Fibroblast of skin of left quadriceps (primary cell): ENCODE measurements at regions not wholly inside any gene's neighbourhood (a gene's known extent, or its start where the extent isn't known, plus 50 kb on each side); places are given as distances from the start of the nearest gene placed in this dataset.
"Not testable (repeated sequence)": the region's sequence is repeated elsewhere in the genome, so short reads cannot be mapped to it uniquely, and the experiment has no call there.

Experiments used
- DNase-seq, 2 experiments: peaks; one replicate each; pipeline ENCODE4 v3.0.0-alpha.2; 2013; ENCODE audit warnings: low read depth in 2 of 2

DNA sequence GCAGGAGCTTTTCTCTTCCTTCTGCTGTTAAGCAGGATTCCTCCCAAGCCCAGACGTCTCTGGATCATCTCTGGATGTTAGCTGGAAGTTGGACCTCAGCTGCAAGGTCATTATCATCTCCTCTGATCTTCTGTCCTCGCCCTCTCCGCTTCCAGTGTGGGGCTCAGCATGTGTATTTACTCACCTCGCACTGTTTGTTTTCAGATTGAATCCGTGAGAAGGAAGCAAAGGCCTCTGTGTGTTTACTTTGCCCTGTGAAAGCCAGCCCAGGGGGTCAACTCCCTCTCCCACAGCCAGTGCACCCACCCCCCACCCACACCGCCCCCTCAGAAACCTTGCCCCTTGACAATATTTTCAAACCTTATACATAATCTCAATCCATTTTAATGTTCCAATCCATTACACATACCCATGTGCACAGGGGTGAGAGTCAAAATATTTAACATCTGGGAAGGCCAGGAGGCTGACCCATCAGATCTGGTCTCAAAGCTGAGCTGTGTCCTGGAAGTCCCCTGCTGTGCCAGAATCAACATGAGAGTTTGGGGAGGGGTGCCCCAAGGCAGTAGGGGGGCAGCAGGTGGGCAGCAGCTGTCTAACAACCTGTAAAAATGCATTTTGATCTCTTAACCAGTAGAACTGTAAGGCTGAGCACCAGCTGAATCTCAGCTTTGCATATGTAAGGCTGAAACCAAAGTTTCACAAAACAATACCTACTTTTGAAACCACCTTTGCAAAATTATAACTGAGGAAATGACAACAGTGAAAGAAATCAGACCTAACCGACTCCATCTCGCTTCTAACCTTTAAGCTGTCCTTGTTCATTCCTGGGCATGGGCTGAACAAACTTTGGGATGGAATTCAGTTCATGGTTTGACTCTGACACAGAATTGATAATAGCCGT lies 157.9 kb downstream of the ZNF664 start:
- DNase-seq, result no peak

DNA sequence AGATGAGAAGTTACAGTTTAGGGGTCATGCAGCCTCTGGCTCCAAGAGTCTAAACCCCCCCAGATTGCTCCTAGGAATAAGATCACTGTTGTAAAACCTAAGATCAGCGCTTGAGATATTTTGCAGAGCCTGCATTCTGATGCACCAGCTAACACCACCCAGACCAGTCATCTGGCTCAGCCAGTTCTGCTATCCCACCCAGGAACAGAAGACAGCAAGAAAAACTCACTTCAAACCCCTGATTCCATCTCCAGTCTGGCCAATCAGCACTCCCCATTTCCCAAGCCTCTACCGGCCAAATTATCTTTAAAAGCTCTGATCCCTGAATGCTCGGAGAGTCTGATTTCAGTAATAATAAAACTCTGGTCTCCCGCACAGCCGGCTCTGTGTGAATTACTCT lies 158.6 kb downstream of the ZNF664 start:
- no peak for DNase-seq

DNA sequence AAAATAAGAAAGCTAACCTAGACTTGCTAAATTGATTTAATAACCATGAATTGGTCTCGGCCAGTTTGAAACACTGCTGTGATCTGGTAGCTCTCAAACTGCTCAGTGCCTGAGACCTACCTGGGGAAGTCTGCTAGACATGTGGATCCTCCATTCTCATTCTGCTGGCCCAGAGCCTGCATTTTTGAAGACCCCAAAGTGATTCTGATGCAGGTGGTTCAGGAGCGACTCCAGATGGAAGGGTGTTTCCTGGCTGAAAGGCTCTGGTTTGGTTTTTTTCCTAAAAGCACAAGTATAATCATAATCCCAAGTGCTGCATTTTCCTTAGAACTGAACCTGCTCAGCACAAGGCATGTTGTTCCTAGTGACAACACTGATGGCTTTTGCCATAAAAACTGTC lies 159.5 kb downstream of the ZNF664 start:
- DNase-seq, result no peak

DNA sequence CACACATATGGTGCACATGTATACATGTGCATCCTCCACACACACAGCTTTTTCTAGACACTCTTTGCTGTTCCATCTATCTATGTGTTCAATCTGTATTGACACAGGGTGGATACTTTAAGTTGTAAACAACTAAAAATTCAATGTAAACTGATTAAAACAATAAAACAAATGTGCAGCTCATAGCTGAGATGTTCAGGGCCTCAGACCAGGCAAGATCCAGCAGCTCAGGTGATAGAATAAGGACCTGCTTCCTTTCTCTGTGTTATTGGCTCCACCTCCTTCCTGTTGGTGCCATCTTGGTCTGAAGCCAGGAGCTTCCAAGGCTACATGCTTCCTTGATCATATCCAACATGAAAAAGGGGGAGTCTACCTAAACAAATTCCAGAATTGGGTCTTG lies 158.1 kb upstream of the RFLNA start:
- DNase-seq, result no peak

DNA sequence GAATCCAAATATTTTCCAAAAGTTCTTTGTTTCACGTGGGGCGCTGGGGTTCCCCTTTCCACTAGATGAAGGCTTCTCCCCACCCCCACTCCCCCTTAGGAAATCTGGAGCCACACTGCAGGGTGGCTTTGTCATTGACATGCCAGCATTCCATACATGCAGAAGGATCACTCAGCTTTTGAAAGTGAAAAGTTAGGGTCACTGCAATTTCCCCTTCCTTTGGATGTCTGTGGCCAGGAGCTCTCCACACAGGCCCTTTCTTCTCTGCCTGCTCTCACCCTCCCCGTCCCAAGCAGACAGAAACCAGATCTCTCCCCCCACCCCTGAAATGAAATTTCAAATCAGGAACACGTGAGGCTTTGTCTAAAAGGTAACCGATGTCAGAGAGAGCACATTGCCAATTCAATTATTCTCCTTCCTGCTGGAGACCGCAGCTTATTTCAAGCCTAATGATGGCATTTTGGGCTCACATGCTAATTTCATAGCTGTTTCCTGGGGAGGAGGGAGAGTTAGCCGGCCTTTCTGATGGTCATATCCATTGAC lies 153.9 kb upstream of the RFLNA start:
- no peak for DNase-seq

DNA sequence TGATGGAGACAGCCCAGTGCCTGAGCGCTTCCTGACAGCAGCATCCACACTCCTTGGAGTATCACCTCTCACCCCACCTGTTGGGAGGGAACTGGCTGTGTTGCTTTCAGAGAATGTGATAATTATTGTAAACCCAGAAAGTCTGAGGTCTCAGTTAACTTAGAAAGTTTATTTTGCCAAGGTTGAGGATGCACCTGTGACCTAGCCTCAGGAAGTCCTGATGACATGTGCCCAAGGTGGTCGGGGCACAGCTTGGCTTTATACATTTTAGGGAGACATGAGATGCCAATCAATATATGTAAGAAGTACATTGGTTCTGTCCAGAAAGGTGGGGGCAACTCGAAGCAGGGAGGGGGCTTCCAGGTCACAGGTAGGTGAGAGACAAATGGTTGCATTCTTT lies 153.3 kb upstream of the RFLNA start:
- DNase-seq, result not testable (repeated sequence)

DNA sequence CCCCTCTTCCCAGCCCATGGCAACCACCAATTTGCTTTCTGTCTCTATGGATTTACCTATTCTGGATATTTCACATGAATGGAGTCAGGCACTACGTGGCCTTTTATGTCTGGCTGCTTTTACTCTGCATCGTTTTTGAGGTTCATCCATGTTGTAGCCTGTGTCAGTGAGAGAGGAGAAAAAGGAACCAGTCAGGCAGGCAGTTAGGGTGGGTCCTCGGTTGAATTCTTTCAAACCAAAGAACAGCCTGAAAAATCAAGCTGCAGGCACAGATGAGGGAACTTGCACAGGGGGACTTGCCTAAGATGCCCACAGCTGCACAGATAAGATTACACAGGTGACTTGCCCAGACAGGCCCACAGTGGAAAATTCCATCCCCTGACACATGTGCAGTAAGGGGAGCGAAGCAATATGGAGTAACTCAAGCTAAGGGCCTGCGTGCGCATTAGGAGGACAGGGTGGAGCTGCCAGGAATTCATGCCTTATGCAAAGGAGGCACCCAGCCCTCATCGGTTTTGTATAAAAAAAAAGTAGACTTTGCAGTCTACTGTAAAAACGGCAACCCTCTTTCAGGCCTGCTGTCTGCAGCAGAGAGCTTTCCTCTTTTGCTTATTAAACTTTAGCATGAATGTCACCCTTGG lies 152.4 kb upstream of the RFLNA start:
- DNase-seq, result no peak

DNA sequence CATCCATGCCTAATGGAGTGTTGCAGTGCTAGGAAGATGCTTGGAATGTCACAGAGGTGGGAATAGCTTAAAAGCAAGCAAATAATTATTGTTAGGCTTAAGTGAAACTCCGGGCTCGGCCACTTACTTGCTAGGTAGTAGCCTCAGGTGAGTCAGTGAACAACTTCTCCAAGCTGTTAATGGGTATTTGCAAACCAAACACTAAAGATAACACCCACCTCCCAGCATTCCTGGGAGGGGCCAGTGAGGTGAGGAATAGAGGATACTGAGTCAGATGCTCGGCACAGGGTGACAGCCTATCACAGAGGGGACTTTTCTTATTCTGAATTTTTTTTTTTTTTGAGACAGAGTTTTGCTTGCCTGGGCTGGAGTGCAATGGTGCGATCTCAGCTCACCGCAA lies 151.2 kb upstream of the RFLNA start:
- DNase-seq, result no peak

DNA sequence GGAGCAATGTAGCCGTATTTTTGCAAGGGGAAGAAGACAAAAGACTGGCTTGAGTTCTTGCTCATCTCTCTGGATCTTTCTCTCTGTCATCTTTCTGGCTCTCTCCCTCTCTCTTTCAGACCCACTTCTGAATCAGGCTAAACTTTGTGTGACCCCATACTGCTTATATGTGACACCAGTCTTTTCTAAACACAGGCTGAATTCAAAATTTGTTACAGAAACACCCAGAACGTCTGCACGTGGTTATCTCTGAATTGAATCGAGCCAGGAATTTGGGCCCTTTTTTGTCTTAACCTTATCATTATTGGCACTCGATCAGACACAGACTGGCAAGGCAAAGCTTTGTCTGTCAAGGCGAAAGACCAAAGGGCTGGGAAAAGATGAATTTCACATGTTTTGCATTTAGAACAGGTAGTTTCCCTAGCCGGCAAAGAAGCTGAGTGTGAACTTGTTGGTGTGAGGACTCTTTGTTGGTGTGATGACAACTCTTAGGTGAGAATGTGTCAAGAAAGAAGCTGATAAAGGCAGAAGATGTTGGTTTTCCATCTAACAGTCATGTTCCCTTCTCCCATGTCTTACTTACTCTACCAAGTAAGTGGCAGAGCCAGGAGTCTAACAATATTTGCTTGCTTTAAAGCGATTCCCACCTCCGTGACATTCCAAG lies 150.2 kb upstream of the RFLNA start:
- no peak for DNase-seq

DNA sequence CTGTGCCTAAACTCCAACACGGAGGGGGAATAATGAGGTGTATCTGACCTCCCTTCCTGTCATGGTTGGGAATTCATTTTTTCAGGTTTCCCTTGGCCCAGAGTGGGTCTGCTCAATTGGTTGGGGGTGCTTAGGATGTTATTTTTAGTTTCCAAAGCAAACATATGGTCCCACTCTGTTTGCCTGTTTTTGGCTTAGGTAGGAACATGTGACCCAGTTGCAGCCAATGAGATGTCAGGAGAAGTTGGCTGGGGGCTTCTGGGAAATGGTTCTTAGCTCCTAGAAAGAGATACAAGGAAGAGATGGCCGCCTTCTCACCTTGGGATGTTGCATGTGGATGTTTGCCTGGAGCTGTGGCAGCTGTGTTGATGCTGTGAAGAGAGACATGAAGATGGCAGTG lies 147.9 kb upstream of the RFLNA start:
- DNase-seq, result no peak

DNA sequence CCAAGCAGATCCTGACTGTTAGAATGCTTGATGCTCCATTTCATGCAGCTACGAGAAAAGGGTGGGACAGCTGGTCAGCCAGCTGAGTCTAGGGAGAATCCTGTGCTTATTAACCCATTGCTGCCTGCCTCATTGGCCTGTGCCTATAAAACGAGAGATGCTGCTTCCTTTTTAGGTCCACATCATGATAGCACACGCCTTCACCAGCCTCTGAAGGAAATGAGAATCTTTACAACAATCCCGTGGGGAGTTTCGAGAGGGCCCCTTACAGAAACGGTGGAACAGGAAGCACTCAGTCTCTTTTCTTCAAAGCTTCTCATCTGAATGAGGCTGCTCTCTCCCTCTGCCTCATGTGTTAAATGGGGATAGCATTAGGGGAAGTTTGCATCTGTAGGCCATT lies 147.3 kb upstream of the RFLNA start:
- no peak for DNase-seq

DNA sequence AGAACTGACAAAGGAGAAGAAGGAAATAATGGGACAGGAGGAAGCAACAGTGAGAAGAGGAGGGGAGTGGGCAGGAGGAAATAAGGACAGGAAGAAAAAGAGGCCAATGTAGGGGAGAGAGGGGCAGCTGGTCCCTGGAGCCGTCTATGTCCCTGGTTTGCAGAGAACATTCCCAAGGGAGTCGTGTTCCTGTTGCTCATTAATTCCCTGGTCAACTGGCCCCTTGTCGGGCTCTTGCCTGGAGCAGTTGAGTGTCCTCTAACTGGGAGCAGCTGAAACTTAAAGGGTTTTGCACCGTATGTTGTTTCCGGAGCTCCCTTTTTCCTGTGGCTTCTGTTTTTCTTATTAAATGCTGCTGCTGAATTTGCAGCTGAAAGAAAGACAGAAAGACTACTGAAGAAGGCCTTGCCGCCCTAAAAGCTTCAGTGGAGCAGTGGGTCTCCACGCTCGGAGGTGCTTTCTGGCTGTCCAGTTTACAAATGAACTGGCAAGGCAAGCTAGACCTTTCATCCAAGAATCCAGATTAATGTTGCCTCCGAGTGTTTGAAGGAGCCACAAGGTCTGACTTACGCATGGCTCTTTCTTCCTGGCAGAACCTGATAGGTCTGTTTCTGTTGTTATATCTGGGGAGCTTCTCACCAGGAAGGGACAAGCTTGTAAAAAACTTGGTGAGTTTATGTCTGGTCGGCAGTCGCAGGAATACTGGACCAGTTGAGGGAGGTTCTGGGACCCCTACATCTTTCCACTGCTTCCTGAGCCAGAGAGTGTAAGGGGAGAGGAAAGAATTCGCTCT lies 146.2 kb upstream of the RFLNA start:
- DNase-seq, result no peak

DNA sequence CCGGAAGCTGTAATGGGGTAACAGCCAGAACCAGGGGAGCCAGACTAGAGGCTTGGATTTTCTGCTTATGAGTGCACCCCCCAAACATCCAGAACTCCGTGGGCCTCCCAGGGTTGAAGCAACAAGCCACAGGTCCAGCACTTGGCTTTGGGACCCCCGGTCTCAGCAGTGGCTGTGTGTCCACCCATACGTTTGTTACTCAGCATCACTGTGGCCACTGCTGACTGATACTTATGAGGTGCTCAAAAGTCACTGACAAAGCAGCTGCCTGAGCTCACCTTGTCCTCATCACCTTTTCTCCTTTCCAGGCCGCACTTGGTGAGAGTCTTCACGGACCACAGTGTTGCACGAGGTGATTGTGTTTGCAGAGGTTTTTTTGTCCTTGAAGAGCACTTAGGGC lies 145.6 kb upstream of the RFLNA start:
- DNase-seq, result no peak

DNA sequence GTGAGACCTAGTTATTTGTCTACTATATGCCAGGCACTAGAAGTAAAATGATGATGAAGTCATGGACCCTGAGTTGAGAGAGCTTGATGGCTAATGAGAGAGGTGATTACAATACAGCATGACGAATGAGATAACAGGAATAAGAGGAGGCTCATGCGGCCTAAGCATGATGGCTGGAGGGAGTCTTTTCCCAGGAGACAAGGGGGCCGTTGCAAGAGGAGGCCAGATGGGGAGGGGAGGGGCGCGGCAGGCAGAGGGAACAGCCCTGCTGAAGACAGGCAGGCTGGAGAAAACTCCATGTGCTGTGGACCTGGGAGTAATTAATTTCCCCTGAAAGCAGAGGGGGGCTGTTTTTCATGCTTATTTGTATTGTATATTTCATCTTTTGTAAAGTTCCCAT lies 144.7 kb upstream of the RFLNA start:
- no peak for DNase-seq

DNA sequence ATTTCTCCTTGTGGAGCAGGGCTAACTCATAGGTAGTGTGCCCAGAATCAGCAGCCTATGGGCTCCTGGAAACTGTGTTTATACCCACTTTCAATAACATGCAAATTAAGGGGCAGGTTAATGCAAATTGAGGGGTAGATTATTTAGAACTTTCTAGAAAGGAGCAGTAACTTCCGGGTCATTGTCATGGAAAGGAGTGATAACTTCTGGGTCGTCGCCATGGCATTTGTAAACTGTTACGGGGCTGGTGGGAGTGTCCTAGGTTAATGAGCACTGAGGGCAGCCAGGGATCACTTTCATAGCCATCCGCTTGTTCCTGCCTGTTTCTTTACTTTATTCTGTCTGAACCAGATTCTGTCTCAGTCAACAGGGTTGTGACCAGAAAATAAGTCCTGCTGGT lies 143.3 kb upstream of the RFLNA start:
- no peak for DNase-seq

DNA sequence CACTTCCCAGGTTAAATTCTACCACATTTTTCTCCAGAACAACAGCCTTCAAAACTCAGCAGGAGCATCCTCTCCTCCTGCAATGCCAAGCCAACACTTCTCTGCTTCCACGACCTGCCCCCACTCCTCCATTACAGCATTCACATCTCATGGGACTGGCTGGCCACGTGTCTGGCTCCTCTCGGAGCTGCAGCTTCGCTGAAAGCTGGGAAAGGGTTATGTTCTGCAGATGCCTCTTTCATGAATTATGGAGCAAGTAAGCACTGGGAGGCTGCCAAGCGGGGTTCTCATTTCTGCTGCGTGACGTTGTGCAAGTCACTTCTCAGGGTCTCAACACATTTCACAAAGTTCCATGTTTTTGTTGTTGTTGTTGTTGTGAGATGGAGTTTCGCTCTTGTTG lies 142.2 kb upstream of the RFLNA start:
- peak; percentile 79 for DNase-seq

DNA sequence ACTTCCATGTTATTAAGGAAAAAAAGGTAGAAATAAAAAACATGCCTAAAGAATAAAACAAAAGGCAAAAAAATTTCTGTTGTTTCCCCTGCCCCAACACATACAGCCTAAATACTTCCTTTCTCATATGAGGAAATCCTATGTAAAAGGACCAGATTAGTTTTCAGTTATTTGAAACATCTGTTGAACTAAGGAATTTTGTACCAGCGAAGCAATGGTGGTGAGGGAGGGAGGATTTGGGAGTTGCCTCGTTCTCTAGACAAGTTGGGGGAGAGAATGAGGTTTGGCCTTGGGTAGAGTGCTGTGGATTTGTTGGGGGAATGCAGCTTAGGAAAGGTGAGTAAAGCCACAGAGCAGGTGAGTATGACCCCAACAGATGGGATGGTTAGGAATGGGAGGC lies 141.5 kb upstream of the RFLNA start:
- DNase-seq, result peak in 1 of 2 experiments; percentile 37

DNA sequence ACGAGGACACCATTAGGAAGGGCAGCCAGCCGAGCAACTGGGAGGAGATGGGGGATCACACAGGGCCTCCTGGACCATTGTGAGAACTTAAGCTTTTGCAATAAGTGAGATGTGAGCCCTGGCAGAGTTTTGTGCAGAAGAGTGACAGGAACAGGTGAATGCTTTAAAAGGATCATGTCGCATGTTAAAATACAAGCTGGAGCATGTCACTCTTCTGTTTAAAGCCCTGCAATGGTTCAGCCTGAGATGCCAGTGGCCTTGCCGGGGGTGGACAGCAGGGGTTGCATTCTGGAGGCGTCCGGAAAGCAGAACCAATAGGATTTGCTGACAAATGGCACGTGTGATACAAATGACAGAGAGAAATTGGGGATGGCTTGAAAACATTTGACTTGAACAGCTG lies 137.5 kb upstream of the RFLNA start:
- no peak for DNase-seq

DNA sequence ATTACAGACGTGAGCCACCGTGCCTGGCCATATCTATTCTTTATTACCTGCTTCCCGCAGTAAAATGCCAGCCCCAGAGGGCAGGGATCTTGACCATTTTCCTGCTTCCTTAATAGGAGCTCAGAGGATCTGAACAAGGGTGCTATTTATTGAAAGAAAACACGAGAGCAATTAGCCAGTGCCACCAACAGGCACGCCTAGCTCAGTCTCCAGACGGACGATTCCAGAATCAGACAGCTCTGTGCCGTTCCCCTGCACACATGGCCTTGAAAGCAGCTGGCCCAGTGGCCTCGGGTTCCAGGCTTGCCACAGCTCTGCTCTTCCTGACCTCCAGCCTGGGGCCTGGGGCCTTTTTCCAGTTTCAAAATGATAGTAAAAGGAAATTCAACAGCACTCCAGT lies 135.2 kb upstream of the RFLNA start:
- no peak for DNase-seq

DNA sequence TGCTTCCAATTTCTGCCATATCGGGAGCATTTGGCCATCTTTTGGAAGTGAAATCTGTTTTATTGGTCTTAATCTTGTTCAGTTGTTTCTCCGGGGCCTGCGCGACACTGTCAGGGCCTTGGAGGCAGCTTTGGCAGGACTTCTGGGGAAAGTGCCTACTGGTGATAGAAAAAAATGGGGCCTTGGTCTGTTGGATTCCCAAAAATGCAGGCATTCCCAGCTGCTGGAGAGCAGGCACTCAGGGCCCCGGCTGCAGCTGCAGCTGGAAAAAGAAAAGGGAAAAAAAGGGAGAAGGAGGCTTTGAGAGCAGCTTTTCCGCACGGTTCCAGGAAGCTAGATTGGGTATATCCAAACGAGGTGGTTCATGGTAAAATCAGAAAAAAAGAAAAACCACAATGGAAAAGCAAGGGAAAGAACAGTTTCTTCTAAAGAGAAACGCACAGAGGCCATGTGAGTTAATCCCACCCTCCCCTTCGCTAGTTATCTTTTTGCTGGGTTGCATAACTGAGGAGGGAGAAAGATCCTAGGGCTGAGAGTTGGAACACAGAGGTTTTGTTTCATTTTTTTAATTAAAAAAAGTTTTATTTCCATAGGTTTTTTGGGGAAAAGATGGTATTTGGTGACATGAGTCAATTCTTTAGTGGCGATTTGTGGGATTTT lies 134.7 kb upstream of the RFLNA start:
- no peak for DNase-seq

DNA sequence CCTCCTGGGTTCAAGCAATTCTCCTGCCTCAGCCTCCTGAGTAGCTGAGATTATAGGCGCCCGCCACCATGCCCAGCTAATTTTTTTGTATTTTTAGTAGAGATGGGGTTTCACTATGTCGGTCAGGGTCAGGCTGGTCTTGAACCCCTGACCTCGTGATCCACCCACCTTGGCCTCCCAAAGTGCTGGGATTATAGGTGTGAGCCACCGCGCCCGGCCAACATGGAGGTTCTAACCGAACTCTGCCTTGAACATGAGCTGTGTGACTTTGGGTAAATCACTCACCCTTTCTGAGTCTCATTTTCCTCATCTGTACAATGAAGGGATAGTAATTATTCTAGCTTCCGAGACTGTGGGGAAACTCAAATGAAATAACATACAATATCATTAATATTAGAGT lies 133.5 kb upstream of the RFLNA start:
- DNase-seq, result not testable (repeated sequence)
